NB4 (cell line): ENCODE measurements at regions not wholly inside any gene's neighbourhood (a gene's known extent, or its start where the extent isn't known, plus 50 kb on each side); places are given as distances from the start of the nearest gene placed in this dataset.

Source experiments
- POLR2A ChIP-seq: IDR thresholded peaks from 2 replicates; pipeline ENCODE4 v1.6.1; 2011; ENCODE audit warnings: mild to moderate bottlenecking; ENCODE audit not compliant: insufficient read length; ENCODE audit errors: extremely low read depth
- TF ChIP-seq, protein P1 (sequence below): IDR thresholded peaks from one replicate; pipeline ENCODE4 v1.5.1; 2012; ENCODE audit warnings: low read depth, low read length
- TF ChIP-seq, protein P2 (sequence below): IDR thresholded peaks from 2 replicates; pipeline ENCODE4 v1.6.1; 2011; ENCODE audit warnings: low read depth, low read length

DNA sequence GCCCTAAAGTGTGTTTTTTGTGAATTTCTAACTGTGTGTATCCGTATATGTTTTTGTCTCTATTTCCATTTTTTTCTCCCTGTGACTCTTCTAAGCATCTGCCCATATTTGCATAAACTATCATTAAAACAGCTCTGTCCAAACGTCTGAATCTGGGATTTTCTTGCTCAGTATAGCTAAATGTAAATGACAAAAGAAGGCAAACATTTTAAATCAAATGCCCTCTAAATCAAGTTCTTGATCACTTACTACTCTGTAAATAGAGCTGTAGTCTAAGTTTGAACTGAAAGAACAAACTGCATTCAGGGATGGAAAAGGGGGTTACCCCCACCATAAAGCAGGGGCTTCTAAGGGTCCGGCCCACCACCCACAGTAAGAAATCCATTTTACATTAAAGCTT, 432.0 kb upstream of the FAM241A start:
- TF ChIP-seq, protein P1, sequence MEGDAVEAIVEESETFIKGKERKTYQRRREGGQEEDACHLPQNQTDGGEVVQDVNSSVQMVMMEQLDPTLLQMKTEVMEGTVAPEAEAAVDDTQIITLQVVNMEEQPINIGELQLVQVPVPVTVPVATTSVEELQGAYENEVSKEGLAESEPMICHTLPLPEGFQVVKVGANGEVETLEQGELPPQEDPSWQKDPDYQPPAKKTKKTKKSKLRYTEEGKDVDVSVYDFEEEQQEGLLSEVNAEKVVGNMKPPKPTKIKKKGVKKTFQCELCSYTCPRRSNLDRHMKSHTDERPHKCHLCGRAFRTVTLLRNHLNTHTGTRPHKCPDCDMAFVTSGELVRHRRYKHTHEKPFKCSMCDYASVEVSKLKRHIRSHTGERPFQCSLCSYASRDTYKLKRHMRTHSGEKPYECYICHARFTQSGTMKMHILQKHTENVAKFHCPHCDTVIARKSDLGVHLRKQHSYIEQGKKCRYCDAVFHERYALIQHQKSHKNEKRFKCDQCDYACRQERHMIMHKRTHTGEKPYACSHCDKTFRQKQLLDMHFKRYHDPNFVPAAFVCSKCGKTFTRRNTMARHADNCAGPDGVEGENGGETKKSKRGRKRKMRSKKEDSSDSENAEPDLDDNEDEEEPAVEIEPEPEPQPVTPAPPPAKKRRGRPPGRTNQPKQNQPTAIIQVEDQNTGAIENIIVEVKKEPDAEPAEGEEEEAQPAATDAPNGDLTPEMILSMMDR, result no peak
- no peak for TF ChIP-seq POLR2A
- TF ChIP-seq, protein P2, sequence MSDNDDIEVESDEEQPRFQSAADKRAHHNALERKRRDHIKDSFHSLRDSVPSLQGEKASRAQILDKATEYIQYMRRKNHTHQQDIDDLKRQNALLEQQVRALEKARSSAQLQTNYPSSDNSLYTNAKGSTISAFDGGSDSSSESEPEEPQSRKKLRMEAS, result no peak
